SU-DHL-6 (cell line): ENCODE measurements at regions not wholly inside any gene's neighbourhood (a gene's known extent, or its start where the extent isn't known, plus 50 kb on each side); places are given as distances from the start of the nearest gene placed in this dataset.

Experiments
- H2AFZ ChIP-seq: fragments of 200-600 bp; sonication (generic); 2 replicates; pipeline ENCODE4 v1.6.1; 2014; ENCODE audit warnings: low read depth, mild to moderate bottlenecking, moderate library complexity, mixed read lengths, antibody characterized with exemption, low read length; ENCODE audit not compliant: severe bottlenecking
- H3F3A ChIP-seq: fragments of 200-600 bp; shearing (Covaris generic); 2 replicates; pipeline ENCODE4 v1.6.0; 2016; ENCODE audit warnings: antibody characterized with exemption, mild to moderate bottlenecking; ENCODE audit not compliant: insufficient read depth
- H3K27ac ChIP-seq: fragments of 200-600 bp; sonication (generic); 2 replicates; pipeline ENCODE4 v1.5.1; 2016; ENCODE audit warnings: low read depth, mild to moderate bottlenecking, low read length, moderate library complexity, mixed read lengths
- H3K27me3 ChIP-seq: fragments of 200-600 bp; sonication (generic), shearing (Covaris generic); 2 replicates; pipeline ENCODE4 v1.6.0; 2014; ENCODE audit warnings: mild to moderate bottlenecking, low read length
- H3K36me3 ChIP-seq: fragments of 200-600 bp; sonication (generic); 2 replicates; pipeline ENCODE4 v1.6.1; 2014; ENCODE audit warnings: mild to moderate bottlenecking, low read length, mixed read lengths
- H3K4me2 ChIP-seq: fragments of 300-600, 200-600 bp; shearing (Covaris generic), sonication (generic); 2 replicates; pipeline ENCODE4 v1.6.0; 2014; ENCODE audit warnings: low read length, low read depth, mild to moderate bottlenecking; ENCODE audit not compliant: poor library complexity, severe bottlenecking
- H3K4me3 ChIP-seq: fragments of 200-600 bp; sonication (generic); 2 replicates; pipeline ENCODE4 v1.5.1; 2014; ENCODE audit warnings: antibody characterized with exemption, low read length, mild to moderate bottlenecking, mixed read lengths; ENCODE audit not compliant: insufficient read depth, poor library complexity, severe bottlenecking
- H3K79me2 ChIP-seq: fragments of 200-600 bp; sonication (generic); 2 replicates; pipeline ENCODE4 v1.6.1; 2014; ENCODE audit warnings: mild to moderate bottlenecking, low read length, moderate library complexity; ENCODE audit not compliant: insufficient read depth
- H3K9ac ChIP-seq: fragments of 200-600 bp; sonication (generic); 2 replicates; pipeline ENCODE4 v1.7.0; 2014; ENCODE audit warnings: mild to moderate bottlenecking, low read length
- H3K9me2 ChIP-seq: fragments of 200-600 bp; sonication (generic); replicated peaks from 2 replicates; pipeline ENCODE4 v1.6.1; 2014; ENCODE audit warnings: low read length; ENCODE audit not compliant: insufficient read depth
- H3K9me3 ChIP-seq: fragments of 200-600 bp; sonication (generic); 2 replicates; pipeline ENCODE4 v1.6.1; 2014; ENCODE audit warnings: low read length, mixed read lengths; ENCODE audit not compliant: insufficient read depth
- H4K20me1 ChIP-seq: fragments of 200-600 bp; sonication (generic); 2 replicates; pipeline ENCODE4 v1.6.1; 2014; ENCODE audit warnings: low read depth, mild to moderate bottlenecking, antibody characterized with exemption, low read length, moderate library complexity, mixed read lengths
- EZH2phosphoT487 ChIP-seq: fragments of 200-600 bp; sonication (generic), shearing (Covaris generic); conservative IDR thresholded peaks from 2 replicates; pipeline ENCODE4 v1.6.1; 2018; ENCODE audit warnings: mild to moderate bottlenecking, antibody characterized with exemption, low read length, moderate library complexity, mixed read lengths
- TF ChIP-seq, protein P1 (sequence below): fragments of 200-600 bp; sonication (generic); IDR thresholded peaks from one replicate; pipeline ENCODE4 v1.5.1; 2017; ENCODE audit warnings: antibody characterized with exemption, mild to moderate bottlenecking, low read length, moderate library complexity; ENCODE audit not compliant: insufficient read depth, poor library complexity, severe bottlenecking

DNA sequence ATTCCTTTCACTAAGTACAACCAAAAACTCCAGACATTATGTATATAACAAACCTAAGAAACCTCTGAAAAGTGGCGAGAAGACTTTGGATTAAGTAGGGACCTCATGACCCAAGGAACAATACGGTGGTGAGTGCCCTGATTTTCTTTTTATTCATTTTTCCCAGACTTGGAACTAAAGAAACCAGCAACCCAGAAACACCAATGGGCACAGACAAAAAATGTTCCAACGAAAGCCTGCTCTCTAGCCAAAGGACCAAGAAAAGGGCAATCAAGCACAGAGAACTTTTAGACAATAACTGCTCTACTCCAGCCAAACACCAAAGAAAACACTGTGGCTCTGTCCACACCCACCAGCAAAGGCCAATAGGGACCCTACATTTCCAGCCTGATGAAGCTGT lies 66.2 kb upstream of the SSBP2 start:
- Histone ChIP-seq H3K27me3 (no peaks in the 10 kb centered on the region), H3F3A (no peaks in the 10 kb centered on the region), H3K4me3 (no peak overlapping the region), H3K9me3 (no peaks in the 10 kb centered on the region), H3K36me3 (no peaks in the 10 kb centered on the region), H4K20me1 (no peaks in the 10 kb centered on the region), H3K4me2 (no peak overlapping the region), H3K27ac (no peak overlapping the region), H3K79me2 (no peaks in the 10 kb centered on the region), H2AFZ (no peak overlapping the region), H3K9me2 (no peaks in the 10 kb centered on the region), H3K9ac (no peak overlapping the region)
- TF ChIP-seq EZH2phosphoT487: no peak
- TF ChIP-seq, protein P1, sequence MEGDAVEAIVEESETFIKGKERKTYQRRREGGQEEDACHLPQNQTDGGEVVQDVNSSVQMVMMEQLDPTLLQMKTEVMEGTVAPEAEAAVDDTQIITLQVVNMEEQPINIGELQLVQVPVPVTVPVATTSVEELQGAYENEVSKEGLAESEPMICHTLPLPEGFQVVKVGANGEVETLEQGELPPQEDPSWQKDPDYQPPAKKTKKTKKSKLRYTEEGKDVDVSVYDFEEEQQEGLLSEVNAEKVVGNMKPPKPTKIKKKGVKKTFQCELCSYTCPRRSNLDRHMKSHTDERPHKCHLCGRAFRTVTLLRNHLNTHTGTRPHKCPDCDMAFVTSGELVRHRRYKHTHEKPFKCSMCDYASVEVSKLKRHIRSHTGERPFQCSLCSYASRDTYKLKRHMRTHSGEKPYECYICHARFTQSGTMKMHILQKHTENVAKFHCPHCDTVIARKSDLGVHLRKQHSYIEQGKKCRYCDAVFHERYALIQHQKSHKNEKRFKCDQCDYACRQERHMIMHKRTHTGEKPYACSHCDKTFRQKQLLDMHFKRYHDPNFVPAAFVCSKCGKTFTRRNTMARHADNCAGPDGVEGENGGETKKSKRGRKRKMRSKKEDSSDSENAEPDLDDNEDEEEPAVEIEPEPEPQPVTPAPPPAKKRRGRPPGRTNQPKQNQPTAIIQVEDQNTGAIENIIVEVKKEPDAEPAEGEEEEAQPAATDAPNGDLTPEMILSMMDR: no peak

DNA sequence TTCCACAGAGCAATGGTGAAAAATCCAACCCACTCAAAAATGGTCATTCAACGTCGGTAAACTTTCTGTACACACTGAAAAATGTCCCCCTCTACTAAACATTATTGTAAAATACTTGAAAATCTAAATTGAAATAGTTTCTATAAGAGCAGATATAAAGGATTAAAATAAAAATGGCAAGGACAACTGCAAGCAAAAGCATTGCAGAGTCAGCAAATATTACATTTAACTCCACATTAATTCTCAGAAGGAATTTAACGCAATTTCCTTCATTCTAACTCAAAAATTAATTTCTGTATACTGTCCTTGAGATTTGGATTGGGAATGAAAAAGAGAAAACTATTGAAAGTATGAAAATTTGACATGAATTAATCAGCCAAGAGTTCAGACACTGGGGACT lies 64.4 kb upstream of the SSBP2 start:
- Histone ChIP-seq H4K20me1 (no peaks in the 10 kb centered on the region), H2AFZ (no peak overlapping the region), H3K9me2 (no peaks in the 10 kb centered on the region), H3K79me2 (no peaks in the 10 kb centered on the region), H3K27ac (no peak overlapping the region), H3K9me3 (no peaks in the 10 kb centered on the region), H3F3A (no peaks in the 10 kb centered on the region), H3K27me3 (no peaks in the 10 kb centered on the region), H3K36me3 (no peaks in the 10 kb centered on the region), H3K4me3 (no peak overlapping the region), H3K4me2 (no peak overlapping the region), H3K9ac (no peak overlapping the region)
- TF ChIP-seq, protein P1: no peak
- TF ChIP-seq EZH2phosphoT487: no peak

DNA sequence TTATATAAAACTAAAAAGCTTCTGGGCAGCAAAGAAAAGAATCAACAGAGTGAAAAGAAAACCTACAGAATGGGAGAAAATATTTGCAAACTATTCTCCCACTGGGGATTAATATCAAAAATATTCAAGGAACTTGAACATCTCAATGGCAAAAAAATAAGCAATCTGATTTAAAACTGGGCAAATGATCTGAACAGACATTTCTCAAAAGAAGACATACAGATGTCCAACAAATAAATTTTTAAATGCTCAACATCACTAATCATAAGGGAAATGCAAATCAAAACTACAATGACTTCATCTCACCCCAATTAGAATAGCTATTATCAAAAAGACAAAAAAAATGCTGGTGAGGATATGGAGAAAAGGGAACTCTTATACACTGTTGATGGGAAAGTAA lies 57.2 kb upstream of the SSBP2 start:
- H4K20me1 ChIP-seq: no peaks in the 10 kb centered on the region
- no peak overlapping the region for H3K4me2 ChIP-seq
- no peak overlapping the region for H3K27ac ChIP-seq
- no peaks in the 10 kb centered on the region; the same call in 1 of the 2 replicates for H3K36me3 ChIP-seq
- 0 out of 2 replicates have a peak, but pooled peaks cover 6% of the 10 kb centered on the region for H3K9me3 ChIP-seq
- no peak overlapping the region for H3K4me3 ChIP-seq
- H3K27me3 ChIP-seq: no peaks in the 10 kb centered on the region
- TF ChIP-seq, protein P1: no peak
- TF ChIP-seq EZH2phosphoT487: no peak
- no peaks in the 10 kb centered on the region for H3K79me2 ChIP-seq
- H3F3A ChIP-seq: no peaks in the 10 kb centered on the region
- H3K9ac ChIP-seq: no peak overlapping the region
- no peaks in the 10 kb centered on the region for H3K9me2 ChIP-seq
- H2AFZ ChIP-seq: no peak overlapping the region
